Gastrocnemius medialis (tissue), 4 donors: ENCODE measurements at regions not wholly inside any gene's neighbourhood (a gene's known extent, or its start where the extent isn't known, plus 50 kb on each side); places are given as distances from the start of the nearest gene placed in this dataset.

Experiments
- POLR2A ChIP-seq, 2 donors: fragments of 450-650 bp; IDR thresholded peaks; one replicate each; pipeline ENCODE4 v1.6.1; 2017; ENCODE audit warnings: antibody characterized with exemption in 2 of 2, mild to moderate bottlenecking in 2 of 2, moderate library complexity in 2 of 2
- TF ChIP-seq, protein P1 (sequence below), 5 experiments: fragments of 450-650 bp in 3 of 5; fragments of 200-600 bp in 2 of 5; sonication (generic) in 2 of 5; IDR thresholded peaks in 4 of 5; conservative IDR thresholded peaks in 1 of 5; 1 replicate in 4 of 5; 2 replicates in 1 of 5; pipeline ENCODE4 v1.5.1; 2016 to 2019; ENCODE audit warnings: antibody characterized with exemption in 5 of 5, mild to moderate bottlenecking in 3 of 5, moderate library complexity in 3 of 5

DNA sequence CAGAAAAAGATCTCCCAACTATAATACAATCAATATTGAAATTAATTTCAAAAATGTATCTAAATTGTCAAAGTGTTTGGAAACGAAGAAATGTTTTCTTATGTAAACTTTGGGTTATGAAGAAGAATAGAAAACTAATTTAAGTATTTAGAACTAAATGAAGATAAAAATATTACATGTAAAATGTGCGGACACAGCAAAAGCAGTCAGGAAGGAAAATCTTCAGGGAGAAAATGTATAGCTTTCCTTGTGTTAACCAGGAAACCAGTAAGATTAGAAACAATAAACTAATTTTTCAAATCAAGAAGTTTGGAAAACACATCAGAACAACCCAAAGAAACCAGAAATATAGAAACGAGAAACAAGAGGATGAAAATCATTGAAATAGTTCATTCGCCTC, 466.5 kb downstream of the BRD1 start:
- TF ChIP-seq, protein P1, sequence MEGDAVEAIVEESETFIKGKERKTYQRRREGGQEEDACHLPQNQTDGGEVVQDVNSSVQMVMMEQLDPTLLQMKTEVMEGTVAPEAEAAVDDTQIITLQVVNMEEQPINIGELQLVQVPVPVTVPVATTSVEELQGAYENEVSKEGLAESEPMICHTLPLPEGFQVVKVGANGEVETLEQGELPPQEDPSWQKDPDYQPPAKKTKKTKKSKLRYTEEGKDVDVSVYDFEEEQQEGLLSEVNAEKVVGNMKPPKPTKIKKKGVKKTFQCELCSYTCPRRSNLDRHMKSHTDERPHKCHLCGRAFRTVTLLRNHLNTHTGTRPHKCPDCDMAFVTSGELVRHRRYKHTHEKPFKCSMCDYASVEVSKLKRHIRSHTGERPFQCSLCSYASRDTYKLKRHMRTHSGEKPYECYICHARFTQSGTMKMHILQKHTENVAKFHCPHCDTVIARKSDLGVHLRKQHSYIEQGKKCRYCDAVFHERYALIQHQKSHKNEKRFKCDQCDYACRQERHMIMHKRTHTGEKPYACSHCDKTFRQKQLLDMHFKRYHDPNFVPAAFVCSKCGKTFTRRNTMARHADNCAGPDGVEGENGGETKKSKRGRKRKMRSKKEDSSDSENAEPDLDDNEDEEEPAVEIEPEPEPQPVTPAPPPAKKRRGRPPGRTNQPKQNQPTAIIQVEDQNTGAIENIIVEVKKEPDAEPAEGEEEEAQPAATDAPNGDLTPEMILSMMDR (IDR thresholded peaks at IDR 0.05 in 4 of 5, conservative IDR thresholded peaks at IDR 0.05 in 1 of 5) = no peak
- no peak for TF ChIP-seq POLR2A (IDR thresholded peaks at IDR 0.05)
